ENCODE measurements at regions not wholly inside any gene's neighbourhood (a gene's known extent, or its start where the extent isn't known, plus 50 kb on each side); places are given as distances from the start of the nearest gene placed in this dataset.
"Not testable (repeated sequence)": the region's sequence is repeated elsewhere in the genome, so short reads cannot be mapped to it uniquely, and the experiment has no call there.

DNA sequence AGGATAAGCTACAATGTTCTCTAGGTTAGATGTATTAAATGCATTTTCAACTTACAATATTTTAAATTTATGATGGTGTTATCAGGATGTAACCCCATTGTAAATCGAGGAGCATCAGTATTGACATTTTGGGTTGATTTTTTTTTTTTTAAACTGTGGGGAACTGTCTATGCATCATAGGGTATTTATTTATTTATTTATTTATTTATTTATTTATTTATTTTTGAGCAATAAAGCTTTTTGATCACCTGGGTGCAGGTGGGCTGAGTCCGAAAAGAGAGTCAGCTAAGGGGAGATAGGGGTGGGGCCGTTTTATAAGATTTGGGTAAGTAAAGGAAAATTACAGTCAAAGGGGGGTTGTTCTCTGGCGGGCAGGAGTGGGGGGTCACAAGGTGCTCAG lies 367.5 kb downstream of the OXSM start:
- not testable (repeated sequence) for DNase-seq

DNA sequence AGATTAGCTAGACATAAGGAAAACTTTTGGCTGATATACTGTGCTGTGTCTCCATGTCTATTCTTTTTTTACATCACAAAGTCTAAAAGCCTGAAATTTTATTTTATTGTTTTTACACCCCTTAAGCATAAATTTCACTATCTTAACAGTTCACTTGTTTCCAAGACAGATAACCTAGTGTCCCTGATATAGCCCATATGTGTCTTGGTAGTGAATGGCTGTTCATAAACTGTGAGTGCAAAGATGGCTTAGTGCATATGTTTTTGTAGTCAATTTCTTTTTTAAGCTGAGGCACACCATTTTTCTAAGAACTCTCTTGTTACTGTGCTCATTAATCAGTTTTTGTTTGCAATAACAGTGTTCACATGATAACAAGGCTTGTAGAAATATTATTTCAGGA lies 381.1 kb downstream of the OXSM start:
- no peak for DNase-seq

GRCh38 chr3:26191556-26191955 lies 401.7 kb downstream of the OXSM start:
- no peak for DNase-seq

GRCh38 chr3:26193558-26193957 lies 403.7 kb downstream of the OXSM start:
- DNase-seq: no peak

DNA sequence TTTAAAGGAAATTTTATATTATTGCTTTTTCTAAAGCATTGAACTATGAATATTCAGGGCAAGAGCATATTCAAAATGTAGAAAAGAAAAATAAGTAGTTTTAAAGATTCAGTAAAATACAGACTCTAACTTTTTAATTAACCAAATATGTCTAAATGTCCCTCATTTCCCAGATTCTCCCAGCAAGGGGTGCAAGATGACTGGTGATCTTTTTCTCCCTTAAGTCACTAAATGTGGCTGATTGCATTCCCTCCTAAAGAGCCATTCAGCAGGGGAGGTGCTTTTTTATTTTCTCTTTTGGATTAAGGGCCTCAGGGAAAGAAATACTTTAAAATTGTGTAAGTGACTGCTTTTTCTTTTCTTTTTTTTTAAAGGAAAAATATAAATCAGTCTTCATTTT lies 406.9 kb downstream of the OXSM start:
- no peak for DNase-seq

GRCh38 chr3:26198609-26199008 lies 408.7 kb downstream of the OXSM start:
- no peak for DNase-seq

- DNase-seq: no peak
Measured at GRCh38 chr3:26202169-26202568, 412.3 kb downstream of the OXSM start.

- no peak for DNase-seq
Measured at GRCh38 chr3:26205475-26205874, 415.6 kb downstream of the OXSM start.

DNA sequence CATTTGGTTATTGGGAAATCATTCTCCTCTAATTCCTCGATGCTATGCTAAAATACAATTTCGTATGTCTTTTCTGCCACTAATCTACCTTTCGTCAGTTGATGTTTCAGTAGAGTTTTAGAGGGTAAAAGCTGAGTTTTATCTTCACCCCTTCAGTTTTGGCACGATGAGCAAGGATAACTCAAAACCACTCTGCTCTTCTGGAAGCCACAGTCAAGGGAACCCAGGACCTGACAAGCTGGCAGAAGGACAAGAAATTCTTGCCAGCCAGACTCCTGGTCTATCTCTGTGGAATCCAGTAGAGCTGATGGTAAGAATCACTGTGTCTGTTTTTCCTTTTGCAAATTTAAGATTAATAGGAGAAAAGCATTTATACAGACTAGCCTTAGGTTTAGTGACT lies 414.4 kb upstream of the LRRC3B start:
- peak; percentile 12 for DNase-seq

DNA sequence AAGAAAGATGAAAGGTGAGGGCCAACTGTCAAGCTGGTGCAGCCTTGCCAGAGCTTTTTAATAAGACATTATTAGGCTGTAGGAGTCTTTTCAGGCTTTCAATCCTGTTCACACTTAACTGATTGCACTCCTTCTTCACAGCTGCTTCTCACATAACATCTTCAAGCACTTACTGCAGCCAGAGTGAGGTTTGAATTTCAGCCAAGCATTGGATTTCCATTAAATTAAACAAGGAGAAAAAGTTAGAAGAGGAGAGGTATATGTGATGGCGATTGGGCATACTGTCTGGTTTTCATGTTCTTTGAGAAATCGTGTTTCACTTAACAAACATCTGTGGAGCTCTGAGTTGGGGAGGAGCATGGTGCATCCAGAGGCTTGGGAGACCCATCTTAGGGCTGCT lies 392.8 kb upstream of the LRRC3B start:
- DNase-seq: no peak

DNA sequence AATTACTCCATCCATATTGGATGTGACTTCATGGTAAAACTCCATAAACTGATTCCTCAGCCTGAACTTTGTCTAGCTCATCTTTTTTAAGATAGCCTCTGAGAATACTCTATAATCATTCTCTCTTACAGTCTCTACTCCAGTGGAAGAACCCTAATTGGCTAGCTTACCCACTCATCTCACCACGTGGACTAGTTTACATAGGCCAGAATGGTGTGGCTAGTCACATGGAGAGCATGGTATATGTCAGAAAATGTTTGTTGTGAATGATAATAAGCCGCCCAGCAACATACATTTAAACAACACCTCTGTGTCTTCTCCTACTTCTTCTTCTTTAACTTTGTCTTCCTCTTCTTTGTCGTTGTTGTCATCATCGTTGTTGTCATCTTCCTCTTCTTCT lies 389.2 kb upstream of the LRRC3B start:
- no peak for DNase-seq

DNA sequence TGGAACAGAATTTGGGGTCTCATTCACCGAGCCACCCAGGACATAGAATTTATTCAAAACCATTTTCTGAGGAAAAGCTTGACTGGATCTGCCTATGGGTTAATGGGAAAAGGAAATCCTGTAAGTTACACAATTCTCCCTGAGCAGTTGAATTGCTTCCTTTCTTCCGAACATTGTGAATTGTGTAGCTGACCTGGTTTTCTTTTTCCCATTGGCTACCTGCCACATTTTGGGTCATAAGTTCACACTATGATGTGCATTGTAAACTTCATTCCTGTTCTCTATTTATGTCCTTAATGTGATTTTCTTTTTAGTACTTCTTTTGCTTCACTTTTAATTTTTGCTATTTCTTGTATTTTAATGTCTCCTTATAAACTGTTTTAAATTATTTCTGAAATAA lies 386.0 kb upstream of the LRRC3B start:
- peak; percentile 54 for DNase-seq

- no peak for DNase-seq
Measured at GRCh38 chr3:26237036-26237682, 385.4 kb upstream of the LRRC3B start.

DNA sequence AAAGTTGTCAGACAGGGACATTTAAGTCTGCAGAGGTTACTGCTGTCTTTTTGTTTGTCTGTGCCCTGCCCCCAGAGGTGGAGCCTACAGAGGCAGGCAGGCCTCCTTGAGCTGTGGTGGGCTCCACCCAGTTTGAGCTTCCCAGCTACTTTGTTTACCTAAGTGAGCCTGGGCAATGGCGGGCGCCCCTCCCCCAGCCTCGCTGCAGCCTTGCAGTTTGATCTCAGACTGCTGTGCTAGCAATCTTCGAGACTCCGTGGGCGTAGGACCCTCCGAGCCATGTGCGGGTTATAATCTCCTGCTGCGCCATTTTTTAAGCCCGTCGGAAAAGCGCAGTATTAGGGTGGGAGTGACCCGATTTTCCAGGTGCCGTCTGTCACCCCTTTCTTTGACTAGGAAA lies 378.0 kb upstream of the LRRC3B start:
- DNase-seq: not testable (repeated sequence)

DNA sequence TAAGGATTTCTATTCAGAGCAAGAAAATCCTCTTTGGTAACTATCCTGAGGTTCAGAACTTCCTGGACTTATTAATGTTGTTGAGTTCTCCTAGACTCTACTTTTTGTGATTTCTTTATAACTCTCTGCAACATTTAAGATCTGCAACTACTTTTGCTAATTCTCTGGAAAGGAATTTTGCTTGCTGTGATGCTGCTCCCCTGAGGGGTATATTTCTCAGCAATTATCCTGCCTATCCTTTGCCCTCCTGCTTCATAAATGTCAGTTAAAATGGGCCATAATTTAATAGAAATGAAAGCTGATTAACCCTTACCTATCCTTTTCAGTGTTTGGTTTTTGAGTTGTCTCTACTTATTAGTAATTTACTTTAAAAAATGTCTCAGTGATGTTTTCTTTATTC lies 377.3 kb upstream of the LRRC3B start:
- no peak for DNase-seq

- DNase-seq: no peak
Measured at GRCh38 chr3:26246901-26247300, 375.7 kb upstream of the LRRC3B start.

GRCh38 chr3:26247712-26248111 lies 374.9 kb upstream of the LRRC3B start:
- DNase-seq: peak; percentile 30

GRCh38 chr3:26252001-26252400 lies 370.6 kb upstream of the LRRC3B start:
- no peak for DNase-seq

DNA sequence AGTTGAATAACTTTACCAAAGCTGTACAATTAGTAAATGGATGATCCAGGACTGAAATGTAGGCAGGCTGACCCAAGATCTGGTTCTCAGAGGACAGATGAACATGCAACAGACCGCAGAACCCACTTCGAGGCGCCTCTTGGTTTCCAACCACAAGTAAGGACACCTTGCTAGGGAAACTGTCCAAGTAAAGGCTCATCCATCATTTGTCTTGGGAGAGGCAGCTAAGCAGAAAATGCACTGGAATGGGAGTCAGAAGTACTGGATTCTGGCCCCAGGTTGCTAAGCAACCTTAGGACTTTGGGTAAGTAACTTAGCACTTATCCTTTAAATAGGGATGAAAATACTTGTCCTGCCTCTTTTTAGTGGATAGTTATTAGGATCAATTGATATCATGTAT lies 366.3 kb upstream of the LRRC3B start:
- no peak for DNase-seq

DNA sequence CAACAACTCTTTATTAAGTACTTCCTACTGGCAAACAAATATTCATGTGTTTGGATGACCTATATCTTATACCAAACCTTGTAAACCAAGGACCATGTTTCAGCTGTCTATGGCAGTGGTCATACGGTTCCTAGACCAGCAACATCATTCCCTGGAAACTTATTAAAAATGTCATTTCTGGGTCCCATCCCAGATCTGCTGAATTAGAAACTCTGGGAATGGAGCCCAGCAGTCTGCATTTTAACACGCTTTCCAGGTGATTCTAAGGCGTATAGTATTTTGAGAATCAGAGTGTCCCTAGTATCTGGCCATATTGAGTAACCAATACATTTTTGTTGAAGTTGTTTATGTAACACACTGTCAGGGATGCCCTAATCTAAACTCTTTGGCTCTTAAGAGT lies 363.4 kb upstream of the LRRC3B start:
- no peak for DNase-seq

GRCh38 chr3:26260139-26260538 lies 362.4 kb upstream of the LRRC3B start:
- peak; percentile 94 for DNase-seq

DNA sequence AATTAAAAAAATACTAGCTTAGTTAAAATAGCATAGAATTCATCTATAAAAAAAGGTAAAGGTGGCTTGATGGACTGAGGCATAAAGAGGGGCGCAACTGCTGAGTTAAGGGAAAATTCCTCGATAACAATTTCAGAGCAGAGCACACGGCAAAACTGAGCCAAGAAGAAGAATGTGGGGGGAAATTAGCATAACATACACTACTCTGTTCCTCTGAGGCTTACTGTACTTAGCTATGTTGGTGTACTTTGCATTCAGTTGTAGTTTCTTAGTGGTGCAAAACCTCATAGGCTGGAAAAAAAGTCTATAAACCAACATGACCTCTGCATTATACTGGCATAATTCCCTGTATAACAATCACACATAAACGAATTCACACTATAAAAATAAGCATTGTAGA lies 357.9 kb upstream of the LRRC3B start:
- DNase-seq: no peak

GRCh38 chr3:26271848-26272247 lies 350.7 kb upstream of the LRRC3B start:
- DNase-seq: no peak

GRCh38 chr3:26273196-26273595 lies 349.4 kb upstream of the LRRC3B start:
- DNase-seq: no peak

DNA sequence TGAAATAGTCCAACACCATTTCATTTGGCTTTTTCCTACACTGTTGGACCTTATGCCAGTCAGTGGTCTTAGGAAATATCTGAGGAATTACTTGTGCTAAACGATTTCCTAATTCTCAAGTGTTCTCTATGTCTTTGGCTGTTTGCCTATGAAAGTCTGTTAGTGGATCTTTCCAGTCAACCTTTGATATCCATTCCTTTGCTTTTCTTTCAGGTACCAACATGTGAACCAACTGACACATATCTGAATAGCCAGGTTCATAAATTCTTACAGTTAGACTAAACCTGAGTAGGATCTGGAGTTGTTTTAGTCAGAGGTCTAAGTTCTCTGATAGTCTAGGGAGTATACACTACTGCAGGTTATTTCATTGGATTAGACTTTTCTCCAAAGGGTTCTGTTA lies 343.5 kb upstream of the LRRC3B start:
- DNase-seq: no peak

Measured in skin of body (tissue), 1 donor.